ENCODE measurements at regions not wholly inside any gene's neighbourhood (a gene's known extent, or its start where the extent isn't known, plus 50 kb on each side); places are given as distances from the start of the nearest gene placed in this dataset.

GRCh38 chr12:45670346-45671065 is 59.0 kb upstream of the ARID2 start:
- Mint-ChIP-seq H3K36me3 (ENCODE audit: low read depth) (no peaks in the 10 kb centered on the region), H3K4me3 (ENCODE audit: low read depth) (no peak overlapping the region), H3K4me1 (ENCODE audit: low read depth) (peaks cover 31% of the 10 kb centered on the region), H3K9me3 (no peaks in the 10 kb centered on the region), H3K27me3 (ENCODE audit: low read depth) (peaks cover 20% of the 10 kb centered on the region), H3K27ac (no peak overlapping the region)
- intact Hi-C loops (cut with micrococcal nuclease): loop anchor here (1.0 to 5.0 kb wide), 2 partner anchors 57 to 322 kb away; partner anchors contain the start of gene SCAF11
- DNase-seq (ENCODE audit: low spot score): peak; percentile 11

DNA sequence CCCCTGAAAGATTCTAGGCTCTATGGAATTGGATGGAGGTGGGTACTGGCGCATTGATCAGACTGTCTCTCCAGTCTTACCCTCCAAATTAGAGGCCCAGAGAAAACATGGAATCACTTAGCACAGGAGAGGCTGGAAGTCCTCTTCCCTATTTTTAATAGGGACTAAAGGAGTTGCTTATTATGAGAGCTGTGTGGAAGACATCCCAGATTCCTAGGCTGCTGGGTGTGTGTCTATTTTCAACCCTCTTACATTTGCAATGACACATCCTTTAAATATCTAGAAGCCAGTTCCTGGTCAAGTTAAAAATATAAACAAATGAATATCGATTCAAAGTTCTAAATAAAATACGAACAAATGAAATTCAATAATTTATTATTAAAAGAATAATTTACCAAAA is 58.3 kb upstream of the ARID2 start:
- intact Hi-C loops (cut with micrococcal nuclease): loop anchor here (5.0 kb wide), 1 partner anchor 321 kb away; the partner anchor contains the start of gene SCAF11
- Mint-ChIP-seq H3K36me3 (ENCODE audit: low read depth) (no peaks in the 10 kb centered on the region), H3K27me3 (ENCODE audit: low read depth) (peaks cover 17% of the 10 kb centered on the region), H3K9me3 (no peaks in the 10 kb centered on the region), H3K4me3 (ENCODE audit: low read depth) (no peak overlapping the region), H3K4me1 (ENCODE audit: low read depth) (peaks cover 29% of the 10 kb centered on the region), H3K27ac (no peak overlapping the region)
- DNase-seq (ENCODE audit: low spot score): no peak

DNA sequence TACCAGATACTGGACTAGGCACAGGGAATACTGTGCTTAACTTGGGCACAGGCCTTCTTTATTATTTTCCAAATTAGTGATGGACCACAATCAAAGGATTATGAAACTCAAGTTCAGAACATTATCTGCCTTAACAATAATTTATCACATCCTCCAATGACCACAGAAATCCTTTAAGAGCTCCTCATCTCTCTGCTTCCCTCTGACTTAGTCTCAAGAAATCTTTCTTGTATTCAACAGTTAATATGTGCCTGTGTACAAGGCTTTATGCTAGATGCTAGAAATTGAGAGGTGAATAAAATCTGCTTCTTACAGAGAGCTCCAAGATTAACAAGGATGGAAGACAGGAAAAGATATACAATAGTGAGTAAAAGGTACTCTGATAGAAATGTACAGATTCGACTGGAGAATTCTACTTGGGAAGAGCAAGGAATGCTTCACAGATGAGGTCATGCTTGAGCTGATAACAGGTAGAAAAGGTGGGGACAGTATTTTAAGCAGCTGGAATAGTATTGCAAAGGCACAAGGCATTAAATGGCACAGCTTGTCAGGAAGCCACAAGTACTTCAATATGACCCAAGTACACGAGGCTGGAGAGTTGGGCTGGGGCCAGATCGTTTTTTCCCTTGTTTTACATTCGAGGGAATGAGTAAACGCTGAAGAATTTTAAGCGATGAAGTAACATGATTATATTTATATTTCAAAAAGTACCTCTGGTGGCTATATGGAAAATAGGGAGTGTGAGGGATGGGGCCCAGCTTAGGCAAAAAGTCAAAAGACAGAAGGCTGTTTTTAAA is 55.1 kb upstream of the ARID2 start:
- Mint-ChIP-seq H3K27me3 (ENCODE audit: low read depth) (peaks cover 23% of the 10 kb centered on the region), H3K27ac (no peak overlapping the region), H3K4me3 (ENCODE audit: low read depth) (no peak overlapping the region), H3K9me3 (no peaks in the 10 kb centered on the region), H3K36me3 (ENCODE audit: low read depth) (peaks cover 3% of the 10 kb centered on the region), H3K4me1 (ENCODE audit: low read depth) (peaks cover 9% of the 10 kb centered on the region)
- no peak for DNase-seq (ENCODE audit: low spot score)
- intact Hi-C loops (cut with micrococcal nuclease): loop anchor here (5.0 kb wide), 1 partner anchor 318 kb away; the partner anchor contains the start of gene SCAF11

GRCh38 chr12:45675534-45675933 is 54.0 kb upstream of the ARID2 start:
- Mint-ChIP-seq H3K36me3 (ENCODE audit: low read depth) (peaks cover 3% of the 10 kb centered on the region), H3K27me3 (ENCODE audit: low read depth) (peaks cover 29% of the 10 kb centered on the region), H3K4me3 (ENCODE audit: low read depth) (no peak overlapping the region), H3K9me3 (no peaks in the 10 kb centered on the region), H3K27ac (no peak overlapping the region), H3K4me1 (ENCODE audit: low read depth) (peaks cover 6% of the 10 kb centered on the region)
- no peak for DNase-seq (ENCODE audit: low spot score)
- intact Hi-C loops (cut with micrococcal nuclease): no loop called here

All from activated T-helper 2 cell treated with anti-CD3 and anti-CD28 coated beads, Interferon-gamma antibody, Interleukin-2, Interleukin-4, amounts not matched to agents 10 μg/mL and 5 μg/mL and 100 μg/mL, durations not matched to agents 14 hours and 24 hours and 36 hours (primary cell).